Peyer's patch (tissue), 4 donors: ENCODE measurements at regions not wholly inside any gene's neighbourhood (a gene's known extent, or its start where the extent isn't known, plus 50 kb on each side); places are given as distances from the start of the nearest gene placed in this dataset.

Experiments used
- DNase-seq, 3 donors: peaks; one replicate each; pipeline ENCODE4 v3.0.0-alpha.2; 2017 to 2019
- H3K27ac ChIP-seq, 4 donors: fragments of 200-600 bp; sonication (generic); one replicate each; pipeline ENCODE4 v1.5.1; 2016 to 2019
- H3K27me3 ChIP-seq, 2 donors: fragments of 200-600 bp; sonication (generic); one replicate each; pipeline ENCODE4 v1.5.1; 2019
- H3K36me3 ChIP-seq, 3 donors: fragments of 200-600 bp; sonication (generic); one replicate each; pipeline ENCODE4 v1.5.1; 2016 to 2019
- H3K4me1 ChIP-seq, 4 donors: fragments of 200-600 bp; sonication (generic); one replicate each; pipeline ENCODE4 v1.5.1; 2016 to 2019
- H3K4me3 ChIP-seq, 4 donors: fragments of 200-600 bp; sonication (generic); 1 replicate in 3 of 4; 2 replicates in 1 of 4; pipeline ENCODE4 v1.5.1; 2016 to 2019; ENCODE audit warnings: mild to moderate bottlenecking in 1 of 4
- H3K9me3 ChIP-seq, 4 donors: fragments of 200-600 bp; sonication (generic); one replicate each; pipeline ENCODE4 v1.5.1; 2016 to 2019; ENCODE audit warnings: mild to moderate bottlenecking in 1 of 4
- CTCF ChIP-seq, 6 experiments: fragments of 450-650 bp in 4 of 6; fragments of 200-600 bp in 2 of 6; sonication (generic) in 1 of 6; IDR thresholded peaks; one replicate each; pipeline ENCODE4 v1.5.1; 2017 to 2019; ENCODE audit warnings: antibody characterized with exemption in 6 of 6, mild to moderate bottlenecking in 3 of 6, moderate library complexity in 1 of 6
- POLR2A ChIP-seq, 2 donors: fragments of 450-650 bp; IDR thresholded peaks; one replicate each; pipeline ENCODE4 v1.5.1; 2017; ENCODE audit warnings: antibody characterized with exemption in 2 of 2, mild to moderate bottlenecking in 2 of 2, moderate library complexity in 2 of 2

GRCh38 chr18:30469091-30469490 is 573.5 kb downstream of the DSC3 start:
- no peak overlapping the region for H3K4me3 ChIP-seq
- no peaks in the 10 kb centered on the region for H3K27me3 ChIP-seq
- H3K9me3 ChIP-seq: no peaks in the 10 kb centered on the region
- H3K36me3 ChIP-seq: no peaks in the 10 kb centered on the region
- H3K4me1 ChIP-seq: no peaks in the 10 kb centered on the region
- H3K27ac ChIP-seq: no peak overlapping the region
- TF ChIP-seq CTCF (IDR thresholded peaks at IDR 0.05) (no peak), POLR2A (IDR thresholded peaks at IDR 0.05) (no peak)
- DNase-seq: no peak

- Histone ChIP-seq H3K36me3 (no peaks in the 10 kb centered on the region), H3K4me1 (no peaks in the 10 kb centered on the region), H3K27me3 (no peaks in the 10 kb centered on the region), H3K9me3 (no peaks in the 10 kb centered on the region), H3K27ac (no peak overlapping the region), H3K4me3 (no peak overlapping the region)
- TF ChIP-seq POLR2A (IDR thresholded peaks at IDR 0.05): no peak
- no peak for TF ChIP-seq CTCF (IDR thresholded peaks at IDR 0.05)
- DNase-seq: no peak
Measured at GRCh38 chr18:30465096-30465495, 577.4 kb downstream of the DSC3 start.

- Histone ChIP-seq H3K9me3 (no peaks in the 10 kb centered on the region), H3K36me3 (no peaks in the 10 kb centered on the region), H3K4me1 (no peaks in the 10 kb centered on the region), H3K4me3 (no peak overlapping the region), H3K27ac (no peak overlapping the region), H3K27me3 (no peaks in the 10 kb centered on the region)
- DNase-seq: no peak
- TF ChIP-seq POLR2A (IDR thresholded peaks at IDR 0.05): no peak
- no peak for TF ChIP-seq CTCF (IDR thresholded peaks at IDR 0.05)
Measured at GRCh38 chr18:30457156-30457555, 585.4 kb downstream of the DSC3 start.

GRCh38 chr18:30455741-30456140 is 586.8 kb downstream of the DSC3 start:
- Histone ChIP-seq H3K36me3 (no peaks in the 10 kb centered on the region), H3K27ac (no peak overlapping the region), H3K4me1 (no peaks in the 10 kb centered on the region), H3K27me3 (no peaks in the 10 kb centered on the region), H3K4me3 (no peak overlapping the region), H3K9me3 (no peaks in the 10 kb centered on the region)
- DNase-seq: no peak
- TF ChIP-seq CTCF (IDR thresholded peaks at IDR 0.05): no peak
- no peak for TF ChIP-seq POLR2A (IDR thresholded peaks at IDR 0.05)

GRCh38 chr18:30454920-30455319 is 587.6 kb downstream of the DSC3 start:
- H3K4me1 ChIP-seq: no peaks in the 10 kb centered on the region
- TF ChIP-seq CTCF (IDR thresholded peaks at IDR 0.05) (no peak), POLR2A (IDR thresholded peaks at IDR 0.05) (no peak)
- no peaks in the 10 kb centered on the region for H3K9me3 ChIP-seq
- H3K4me3 ChIP-seq: no peak overlapping the region
- DNase-seq: no peak
- no peaks in the 10 kb centered on the region for H3K27me3 ChIP-seq
- H3K27ac ChIP-seq: no peak overlapping the region
- no peaks in the 10 kb centered on the region for H3K36me3 ChIP-seq

GRCh38 chr18:30451981-30452380 is 590.6 kb downstream of the DSC3 start:
- Histone ChIP-seq H3K4me3 (no peak overlapping the region), H3K27me3 (no peaks in the 10 kb centered on the region), H3K27ac (no peak overlapping the region), H3K9me3 (no peaks in the 10 kb centered on the region), H3K4me1 (no peaks in the 10 kb centered on the region), H3K36me3 (no peaks in the 10 kb centered on the region)
- TF ChIP-seq POLR2A (IDR thresholded peaks at IDR 0.05): no peak
- TF ChIP-seq CTCF (IDR thresholded peaks at IDR 0.05): no peak
- no peak for DNase-seq
